Kidney capillary endothelial cell (primary cell): ENCODE measurements at regions not wholly inside any gene's neighbourhood (a gene's known extent, or its start where the extent isn't known, plus 50 kb on each side); places are given as distances from the start of the nearest gene placed in this dataset.
"Not testable (repeated sequence)": the region's sequence is repeated elsewhere in the genome, so short reads cannot be mapped to it uniquely, and the experiment has no call there.

Experiments
- DNase-seq: peaks from one replicate; pipeline ENCODE4 v3.0.0-alpha.2; 2018; ENCODE audit warnings: low spot score

GRCh38 chr4:1589098-1589497 lies 95.0 kb downstream of the FAM53A start:
- no peak for DNase-seq

- no peak for DNase-seq
These were observed 95.8 kb downstream of the FAM53A start for GRCh38 chr4:1588306-1588705.

- DNase-seq = no peak
These were observed 99.6 kb downstream of the FAM53A start for GRCh38 chr4:1584498-1584897.

- no peak for DNase-seq
These were observed 100.3 kb downstream of the FAM53A start for GRCh38 chr4:1583859-1584258.

GRCh38 chr4:1583051-1583785 lies 100.9 kb downstream of the FAM53A start:
- DNase-seq = no peak

- no peak for DNase-seq
These were observed 101.9 kb downstream of the FAM53A start for GRCh38 chr4:1582227-1582626.

GRCh38 chr4:1581164-1581894 lies 102.8 kb downstream of the FAM53A start:
- peak; percentile 39 for DNase-seq

- DNase-seq = not testable (repeated sequence)
These were observed 103.5 kb downstream of the FAM53A start for GRCh38 chr4:1580692-1581012.

GRCh38 chr4:1579901-1580691 lies 104.0 kb downstream of the FAM53A start:
- peak; percentile 76 for DNase-seq

- DNase-seq = peak; percentile 75
These were observed 104.9 kb downstream of the FAM53A start for GRCh38 chr4:1579001-1579900.

- no peak for DNase-seq
These were observed 105.8 kb downstream of the FAM53A start for GRCh38 chr4:1578251-1578773.

- DNase-seq = no peak
These were observed 106.3 kb downstream of the FAM53A start for GRCh38 chr4:1577822-1578217.

GRCh38 chr4:1576961-1577821 lies 106.9 kb downstream of the FAM53A start:
- DNase-seq = no peak

GRCh38 chr4:1576304-1576960 lies 107.7 kb downstream of the FAM53A start:
- DNase-seq = no peak

- no peak for DNase-seq
These were observed 108.5 kb downstream of the FAM53A start for GRCh38 chr4:1575418-1576303.

GRCh38 chr4:1574601-1575417 lies 109.3 kb downstream of the FAM53A start:
- no peak for DNase-seq

GRCh38 chr4:1573830-1574459 lies 110.2 kb downstream of the FAM53A start:
- no peak for DNase-seq
